OCI-LY1 (cell line): ENCODE measurements at regions not wholly inside any gene's neighbourhood (a gene's known extent, or its start where the extent isn't known, plus 50 kb on each side); places are given as distances from the start of the nearest gene placed in this dataset.
"Not testable (repeated sequence)": the region's sequence is repeated elsewhere in the genome, so short reads cannot be mapped to it uniquely, and the experiment has no call there.

Source experiments
- EZH2 ChIP-seq: fragments of 200-600 bp; sonication (generic), shearing (Covaris generic); IDR thresholded peaks from 2 replicates; pipeline ENCODE4 v1.8.0; 2017; ENCODE audit warnings: borderline replicate concordance, mixed run types, mild to moderate bottlenecking, antibody characterized with exemption, low read length, moderate library complexity, mixed read lengths
- TF ChIP-seq, protein P1 (sequence below): fragments of 200-600 bp; sonication (generic), shearing (Covaris generic); IDR thresholded peaks from 2 replicates; pipeline ENCODE4 v1.5.1; 2017; ENCODE audit warnings: mild to moderate bottlenecking, antibody characterized with exemption, low read length, moderate library complexity, mixed read lengths

DNA sequence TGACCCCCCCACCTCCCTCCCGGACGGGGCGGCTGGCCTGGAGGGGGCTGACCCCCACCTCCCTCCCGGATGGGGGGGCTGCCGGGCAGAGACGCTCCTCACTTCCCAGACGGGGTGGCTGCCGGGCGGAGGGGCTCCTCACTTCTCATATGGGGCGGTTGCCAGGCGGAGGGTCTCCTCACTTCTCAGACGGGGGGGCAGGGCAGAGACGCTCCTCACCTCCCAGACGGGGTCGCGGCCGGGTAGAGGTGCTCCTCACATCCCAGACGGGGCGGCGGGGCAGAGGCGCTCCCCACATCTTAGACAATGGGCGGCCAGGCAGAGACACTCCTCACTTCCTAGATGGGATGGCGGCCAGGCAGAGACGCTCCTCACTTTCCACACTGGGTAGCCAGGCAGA is 251.9 kb upstream of the PTBP2 start:
- not testable (repeated sequence) for TF ChIP-seq EZH2
- TF ChIP-seq, protein P1, sequence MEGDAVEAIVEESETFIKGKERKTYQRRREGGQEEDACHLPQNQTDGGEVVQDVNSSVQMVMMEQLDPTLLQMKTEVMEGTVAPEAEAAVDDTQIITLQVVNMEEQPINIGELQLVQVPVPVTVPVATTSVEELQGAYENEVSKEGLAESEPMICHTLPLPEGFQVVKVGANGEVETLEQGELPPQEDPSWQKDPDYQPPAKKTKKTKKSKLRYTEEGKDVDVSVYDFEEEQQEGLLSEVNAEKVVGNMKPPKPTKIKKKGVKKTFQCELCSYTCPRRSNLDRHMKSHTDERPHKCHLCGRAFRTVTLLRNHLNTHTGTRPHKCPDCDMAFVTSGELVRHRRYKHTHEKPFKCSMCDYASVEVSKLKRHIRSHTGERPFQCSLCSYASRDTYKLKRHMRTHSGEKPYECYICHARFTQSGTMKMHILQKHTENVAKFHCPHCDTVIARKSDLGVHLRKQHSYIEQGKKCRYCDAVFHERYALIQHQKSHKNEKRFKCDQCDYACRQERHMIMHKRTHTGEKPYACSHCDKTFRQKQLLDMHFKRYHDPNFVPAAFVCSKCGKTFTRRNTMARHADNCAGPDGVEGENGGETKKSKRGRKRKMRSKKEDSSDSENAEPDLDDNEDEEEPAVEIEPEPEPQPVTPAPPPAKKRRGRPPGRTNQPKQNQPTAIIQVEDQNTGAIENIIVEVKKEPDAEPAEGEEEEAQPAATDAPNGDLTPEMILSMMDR: not testable (repeated sequence)
